ENCODE measurements at regions not wholly inside any gene's neighbourhood (a gene's known extent, or its start where the extent isn't known, plus 50 kb on each side); places are given as distances from the start of the nearest gene placed in this dataset.
A peak's percentile ranks its signal among the peaks of the same experiment; 100 is the strongest.
"Not testable (repeated sequence)": the region's sequence is repeated elsewhere in the genome, so short reads cannot be mapped to it uniquely, and the experiment has no call there.

- not testable (repeated sequence) for DNase-seq (ENCODE audit: low read depth)
Observed at GRCh38 chr10:47711428-47711827, 52.0 kb downstream of the SYT15B start.

- DNase-seq (ENCODE audit: low read depth) = not testable (repeated sequence)
Observed at GRCh38 chr10:47710443-47710842, 52.9 kb downstream of the SYT15B start.

GRCh38 chr10:47705698-47706414, 57.5 kb downstream of the SYT15B start:
- peak; percentile 57 for DNase-seq (ENCODE audit: low read depth)

- not testable (repeated sequence) for DNase-seq (ENCODE audit: low read depth)
Observed at GRCh38 chr10:47701285-47701684, 62.1 kb downstream of the SYT15B start.

GRCh38 chr10:47699854-47700253, 63.5 kb downstream of the SYT15B start:
- not testable (repeated sequence) for DNase-seq (ENCODE audit: low read depth)

GRCh38 chr10:47696170-47696569, 67.2 kb downstream of the SYT15B start:
- DNase-seq (ENCODE audit: low read depth) = not testable (repeated sequence)

GRCh38 chr10:47695149-47695548, 68.2 kb downstream of the SYT15B start:
- DNase-seq (ENCODE audit: low read depth) = not testable (repeated sequence)

- not testable (repeated sequence) for DNase-seq (ENCODE audit: low read depth)
Observed at GRCh38 chr10:47690304-47690703, 73.1 kb downstream of the SYT15B start.

- not testable (repeated sequence) for DNase-seq (ENCODE audit: low read depth)
Observed at GRCh38 chr10:47683826-47684475, 79.4 kb downstream of the SYT15B start.

- DNase-seq (ENCODE audit: low read depth) = not testable (repeated sequence)
Observed at GRCh38 chr10:47681638-47681990, 81.8 kb downstream of the SYT15B start.

GRCh38 chr10:47680848-47681637, 82.3 kb downstream of the SYT15B start:
- DNase-seq (ENCODE audit: low read depth) = not testable (repeated sequence)

- not testable (repeated sequence) for DNase-seq (ENCODE audit: low read depth)
Observed at GRCh38 chr10:47676102-47676501, 87.3 kb downstream of the SYT15B start.

GRCh38 chr10:47675577-47675976, 87.8 kb downstream of the SYT15B start:
- not testable (repeated sequence) for DNase-seq (ENCODE audit: low read depth)

GRCh38 chr10:47673128-47673527, 90.3 kb downstream of the SYT15B start:
- DNase-seq (ENCODE audit: low read depth) = not testable (repeated sequence)

- not testable (repeated sequence) for DNase-seq (ENCODE audit: low read depth)
Observed at GRCh38 chr10:47670857-47671256, 92.5 kb downstream of the SYT15B start.

GRCh38 chr10:47661955-47662577, 101.3 kb downstream of the SYT15B start:
- not testable (repeated sequence) for DNase-seq (ENCODE audit: low read depth)

GRCh38 chr10:47656732-47657131, 106.7 kb downstream of the SYT15B start:
- DNase-seq (ENCODE audit: low read depth) = not testable (repeated sequence)

GRCh38 chr10:47654161-47654560, 109.2 kb downstream of the SYT15B start:
- not testable (repeated sequence) for DNase-seq (ENCODE audit: low read depth)

GRCh38 chr10:47648594-47648993, 114.8 kb downstream of the SYT15B start:
- not testable (repeated sequence) for DNase-seq (ENCODE audit: low read depth)

- DNase-seq (ENCODE audit: low read depth) = not testable (repeated sequence)
Observed at GRCh38 chr10:47647523-47648101, 115.8 kb downstream of the SYT15B start.

- not testable (repeated sequence) for DNase-seq (ENCODE audit: low read depth)
Observed at GRCh38 chr10:47646686-47647273, 116.6 kb downstream of the SYT15B start.

All from activated T-cell treated with anti-CD3 and anti-CD28 coated beads for 1 hour (primary cell).